GM18858 (cell line): ENCODE measurements at regions not wholly inside any gene's neighbourhood (a gene's known extent, or its start where the extent isn't known, plus 50 kb on each side); places are given as distances from the start of the nearest gene placed in this dataset.
"Not testable (repeated sequence)": the region's sequence is repeated elsewhere in the genome, so short reads cannot be mapped to it uniquely, and the experiment has no call there.

Source experiments
- ATAC-seq: cut with Tn5 transposase; IDR thresholded peaks from one replicate; pipeline ENCODE4 v1.9.1; 2021; ENCODE audit not compliant: unreplicated experiment

GRCh38 chr5:125863579-125863978 lies 559.6 kb upstream of the GRAMD2B start:
- ATAC-seq: no peak

- ATAC-seq: no peak
Observed at GRCh38 chr5:125865166-125865815, 557.9 kb upstream of the GRAMD2B start.

GRCh38 chr5:125868036-125868435 lies 555.2 kb upstream of the GRAMD2B start:
- ATAC-seq: no peak

GRCh38 chr5:125870256-125870655 lies 553.0 kb upstream of the GRAMD2B start:
- no peak for ATAC-seq

- no peak for ATAC-seq
Observed at GRCh38 chr5:125874057-125874456, 549.2 kb upstream of the GRAMD2B start.

- no peak for ATAC-seq
Observed at GRCh38 chr5:125874717-125875116, 548.5 kb upstream of the GRAMD2B start.

- no peak for ATAC-seq
Observed at GRCh38 chr5:125877248-125877647, 546.0 kb upstream of the GRAMD2B start.

- ATAC-seq: no peak
Observed at GRCh38 chr5:125882061-125882460, 541.1 kb upstream of the GRAMD2B start.

GRCh38 chr5:125883223-125883622 lies 540.0 kb upstream of the GRAMD2B start:
- ATAC-seq: no peak

GRCh38 chr5:125888358-125888757 lies 534.9 kb upstream of the GRAMD2B start:
- ATAC-seq: no peak

GRCh38 chr5:125890511-125890931 lies 532.7 kb upstream of the GRAMD2B start:
- ATAC-seq: no peak

- ATAC-seq: no peak
Observed at GRCh38 chr5:125891061-125891725, 532.0 kb upstream of the GRAMD2B start.

- ATAC-seq: no peak
Observed at GRCh38 chr5:125894383-125894782, 528.8 kb upstream of the GRAMD2B start.

- no peak for ATAC-seq
Observed at GRCh38 chr5:125896368-125896767, 526.8 kb upstream of the GRAMD2B start.

- no peak for ATAC-seq
Observed at GRCh38 chr5:125897089-125897488, 526.1 kb upstream of the GRAMD2B start.

GRCh38 chr5:125898851-125899405 lies 524.3 kb upstream of the GRAMD2B start:
- no peak for ATAC-seq

- ATAC-seq: no peak
Observed at GRCh38 chr5:125912028-125912427, 511.2 kb upstream of the GRAMD2B start.

- no peak for ATAC-seq
Observed at GRCh38 chr5:125913200-125913599, 510.0 kb upstream of the GRAMD2B start.

GRCh38 chr5:125914471-125914870 lies 508.7 kb upstream of the GRAMD2B start:
- ATAC-seq: no peak

- not testable (repeated sequence) for ATAC-seq
Observed at GRCh38 chr5:125923958-125924357, 499.3 kb upstream of the GRAMD2B start.

GRCh38 chr5:125926172-125926571 lies 497.0 kb upstream of the GRAMD2B start:
- ATAC-seq: no peak

GRCh38 chr5:125928663-125929062 lies 494.5 kb upstream of the GRAMD2B start:
- peak; percentile 41 for ATAC-seq
